ENCODE measurements at regions not wholly inside any gene's neighbourhood (a gene's known extent, or its start where the extent isn't known, plus 50 kb on each side); places are given as distances from the start of the nearest gene placed in this dataset.

- no peak for TF ChIP-seq CTCF (IDR thresholded peaks at IDR 0.05)
- TF ChIP-seq POLR2AphosphoS5 (IDR thresholded peaks at IDR 0.05; ENCODE audit: low read depth, low read length) = no peak
Measured at GRCh38 chr2:12271589-12271984, 445.1 kb upstream of the TRIB2 start.

Data from Panc1 (cell line).